GDM1 (cell line): ENCODE measurements at regions not wholly inside any gene's neighbourhood (a gene's known extent, or its start where the extent isn't known, plus 50 kb on each side); places are given as distances from the start of the nearest gene placed in this dataset.

ENCODE experiments used
- DNase-seq: peaks from one replicate; lab custom pipeline; 2025; lab: John Stamatoyannopoulos, UW

DNA sequence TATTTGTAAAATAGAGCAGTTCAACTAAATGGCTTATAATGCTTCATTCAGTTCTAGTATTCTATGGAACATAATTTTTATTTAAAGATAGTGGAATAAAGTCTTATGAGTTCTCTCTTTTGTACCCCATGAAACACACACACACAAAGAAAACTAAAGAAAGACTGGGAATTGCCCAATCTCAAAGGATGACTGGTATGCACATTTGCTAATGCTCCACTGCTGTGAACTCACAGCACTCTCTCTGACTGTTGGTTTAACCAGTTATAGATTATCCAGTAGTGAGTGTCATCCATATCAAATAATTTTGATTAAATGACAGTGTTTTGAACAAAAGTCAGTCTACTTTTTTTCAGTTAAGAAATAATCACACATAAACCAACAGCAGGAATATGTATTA, 1082.4 kb upstream of the B3GALT2 start:
- no peak for DNase-seq

DNA sequence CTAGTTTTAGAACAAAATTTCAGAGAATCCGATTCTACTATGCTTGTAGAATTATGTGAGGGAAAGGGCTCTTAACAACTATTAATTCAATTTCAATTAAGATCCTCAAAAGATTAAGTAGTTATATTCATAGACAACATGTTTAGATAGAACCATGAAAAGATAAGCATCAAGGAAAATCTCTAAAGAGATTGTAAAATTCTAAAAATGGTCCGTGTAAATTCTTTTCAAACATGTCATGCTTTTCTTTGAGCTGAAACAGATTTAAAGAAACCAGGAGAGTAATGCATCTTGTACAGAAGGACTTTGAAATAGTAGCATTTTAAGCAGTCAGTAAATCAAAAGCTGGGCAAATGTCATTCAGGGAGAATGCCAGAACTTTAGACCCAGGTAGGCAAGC, 1080.6 kb upstream of the B3GALT2 start:
- no peak for DNase-seq

DNA sequence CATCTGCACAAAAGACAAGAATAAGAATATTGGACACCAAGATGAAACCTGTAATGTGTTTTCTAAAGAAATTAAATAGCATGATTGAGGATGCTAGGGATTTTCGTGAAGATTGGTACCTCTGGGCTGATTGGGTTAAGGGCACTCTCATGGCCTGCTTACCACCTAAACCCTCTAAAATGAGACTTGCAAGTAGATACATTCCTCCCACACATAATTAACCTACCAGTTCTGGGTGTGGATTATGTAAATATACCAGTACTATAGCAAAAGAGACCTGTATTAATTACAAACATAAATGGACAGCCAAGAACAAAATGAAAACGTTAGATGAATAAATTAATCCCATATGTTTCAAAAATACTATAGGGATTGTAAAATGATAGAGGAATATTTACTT, 1069.6 kb upstream of the B3GALT2 start:
- no peak for DNase-seq

DNA sequence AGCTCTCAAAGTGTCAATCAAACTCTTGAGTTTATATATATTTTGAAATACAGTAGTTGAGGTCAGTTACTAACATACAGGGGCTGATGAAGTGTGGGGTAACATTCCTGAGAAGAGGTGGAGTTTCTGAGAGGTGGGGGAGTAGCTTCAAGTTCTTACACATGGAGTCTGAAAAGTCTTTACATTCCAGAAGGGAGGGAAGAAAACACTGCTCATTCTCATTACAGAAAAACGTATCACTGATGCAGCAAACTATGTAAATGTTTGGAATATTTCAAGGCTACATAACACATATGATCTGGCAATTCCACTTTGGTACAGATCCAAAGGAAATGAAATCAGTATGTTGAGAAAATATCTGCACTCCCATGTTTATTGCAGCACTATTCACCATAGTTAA, 1065.8 kb upstream of the B3GALT2 start:
- no peak for DNase-seq

- no peak for DNase-seq
Observed at GRCh38 chr1:194241215-194241614, 1054.8 kb upstream of the B3GALT2 start.

DNA sequence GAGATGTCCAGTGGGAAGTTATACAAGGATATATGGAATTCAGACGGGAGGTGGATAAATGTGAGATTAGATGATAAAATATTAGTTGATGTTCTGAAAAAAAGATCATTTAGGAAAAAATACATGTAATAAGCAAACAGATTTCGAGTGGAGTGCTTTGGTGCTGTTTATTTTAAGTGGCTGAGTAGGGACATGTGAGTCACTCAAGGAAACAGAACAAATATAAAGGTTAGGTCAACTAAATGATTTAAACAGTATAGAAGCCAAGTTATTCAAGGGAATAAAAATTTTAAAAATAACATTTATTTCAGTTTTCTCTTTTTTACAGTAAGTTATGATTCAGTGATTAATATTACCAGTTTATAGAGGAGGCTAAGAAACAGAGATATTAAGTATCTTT, 1046.7 kb upstream of the B3GALT2 start:
- no peak for DNase-seq

- DNase-seq, result no peak
Observed at GRCh38 chr1:194230351-194231144, 1044.1 kb upstream of the B3GALT2 start.

- DNase-seq, result no peak
Observed at GRCh38 chr1:194228427-194228826, 1042.0 kb upstream of the B3GALT2 start.

- no peak for DNase-seq
Observed at GRCh38 chr1:194227161-194227560, 1040.7 kb upstream of the B3GALT2 start.

- DNase-seq, result no peak
Observed at GRCh38 chr1:194225821-194226220, 1039.4 kb upstream of the B3GALT2 start.

- DNase-seq, result no peak
Observed at GRCh38 chr1:194223596-194223995, 1037.2 kb upstream of the B3GALT2 start.

- no peak for DNase-seq
Observed at GRCh38 chr1:194215448-194215847, 1029.0 kb upstream of the B3GALT2 start.

DNA sequence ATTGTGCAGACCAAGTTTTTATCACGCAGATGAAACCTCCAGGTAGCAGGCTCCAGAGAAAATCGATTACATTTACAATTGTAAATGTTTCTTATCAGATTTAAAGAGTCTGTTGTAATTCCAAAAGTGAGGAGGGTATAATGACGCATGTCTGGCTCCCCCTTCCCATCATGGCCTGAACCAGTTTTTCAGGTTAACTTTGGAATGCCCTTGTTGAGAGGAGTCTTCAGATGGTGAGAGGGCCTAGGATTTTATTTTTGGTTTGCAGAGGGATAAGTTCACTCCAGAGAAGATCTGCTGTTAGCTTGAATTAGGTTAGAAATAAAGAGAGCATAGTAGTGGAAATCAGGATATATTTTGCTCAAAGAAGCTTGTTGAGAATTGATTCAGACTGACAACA, 1028.3 kb upstream of the B3GALT2 start:
- no peak for DNase-seq

DNA sequence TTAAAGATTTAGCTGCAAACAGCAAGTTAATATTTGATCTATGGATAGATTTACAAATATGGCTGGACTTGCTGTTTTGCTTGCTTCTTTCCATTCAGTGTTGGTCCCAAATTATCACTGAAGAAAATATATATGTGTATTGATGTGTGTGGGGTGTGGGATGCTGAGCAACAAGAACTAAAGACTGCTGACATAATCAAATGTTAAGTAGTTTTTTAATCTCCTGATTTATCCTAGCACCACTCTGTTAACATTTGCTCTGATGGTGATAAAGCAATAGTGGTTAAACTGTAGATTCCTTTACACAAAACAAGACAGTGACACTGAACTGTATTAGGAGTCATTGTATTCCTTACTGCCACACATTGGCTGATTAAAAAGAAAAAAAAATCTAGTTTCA, 1023.5 kb upstream of the B3GALT2 start:
- no peak for DNase-seq

GRCh38 chr1:194208674-194209073, 1022.3 kb upstream of the B3GALT2 start:
- DNase-seq, result no peak

GRCh38 chr1:194196562-194196961, 1010.1 kb upstream of the B3GALT2 start:
- DNase-seq, result no peak

GRCh38 chr1:194194724-194195123, 1008.3 kb upstream of the B3GALT2 start:
- no peak for DNase-seq

DNA sequence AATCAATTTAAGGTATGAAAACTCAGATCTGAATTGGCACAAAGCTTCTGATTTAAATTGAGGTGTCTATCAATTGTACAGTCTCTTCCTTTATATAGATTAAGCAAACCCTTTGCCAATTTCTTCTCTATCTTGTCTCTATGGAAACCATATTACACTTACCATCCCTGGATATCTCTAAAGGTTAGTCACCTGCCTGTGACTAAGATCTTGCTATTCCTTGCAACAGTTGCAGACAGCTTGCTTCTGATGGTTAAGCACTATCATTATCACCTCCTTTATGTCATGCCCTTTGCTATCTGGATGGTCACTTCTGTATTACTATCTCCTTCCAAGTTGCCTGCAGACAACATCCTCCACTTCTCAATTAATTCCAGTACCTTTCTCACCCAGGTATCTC, 998.6 kb upstream of the B3GALT2 start:
- DNase-seq, result no peak

GRCh38 chr1:194184425-194184824, 998.0 kb upstream of the B3GALT2 start:
- no peak for DNase-seq

GRCh38 chr1:194181845-194182244, 995.4 kb upstream of the B3GALT2 start:
- no peak for DNase-seq

- DNase-seq, result no peak
Observed at GRCh38 chr1:194176212-194176611, 989.8 kb upstream of the B3GALT2 start.

- no peak for DNase-seq
Observed at GRCh38 chr1:194175251-194175650, 988.8 kb upstream of the B3GALT2 start.

GRCh38 chr1:194174528-194174927, 988.1 kb upstream of the B3GALT2 start:
- DNase-seq, result no peak

DNA sequence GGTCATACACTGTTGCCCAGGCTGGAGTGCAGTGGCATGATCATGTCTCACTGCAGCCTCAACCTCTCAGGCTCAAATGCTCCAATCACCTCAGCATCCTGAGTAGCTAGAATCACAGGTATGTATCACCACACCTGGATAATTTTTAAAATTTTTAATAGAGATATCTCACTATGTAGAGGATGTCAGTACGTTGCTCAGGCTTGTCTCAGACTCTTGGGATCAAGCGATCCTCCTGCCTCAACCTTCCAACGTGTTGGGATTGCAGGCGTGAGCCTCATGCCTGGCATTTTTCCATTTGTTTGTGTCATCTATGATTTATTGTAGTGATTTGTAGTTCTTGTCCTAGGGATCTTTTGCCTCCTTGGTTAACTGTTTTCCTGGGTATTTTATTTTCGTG, 985.2 kb upstream of the B3GALT2 start:
- no peak for DNase-seq
